ENCODE measurements at regions not wholly inside any gene's neighbourhood (a gene's known extent, or its start where the extent isn't known, plus 50 kb on each side); places are given as distances from the start of the nearest gene placed in this dataset.
A peak's percentile ranks its signal among the peaks of the same experiment; 100 is the strongest.
"Not testable (repeated sequence)": the region's sequence is repeated elsewhere in the genome, so short reads cannot be mapped to it uniquely, and the experiment has no call there.

- DNase-seq (ENCODE audit: low read depth in 2 of 2): no peak
These were observed 98.2 kb downstream of the AHR start for GRCh38 chr7:17396692-17397091.

GRCh38 chr7:17401791-17402627 lies 103.6 kb downstream of the AHR start:
- DNase-seq (ENCODE audit: low read depth in 2 of 2): no peak

GRCh38 chr7:17402628-17403278 lies 104.3 kb downstream of the AHR start:
- no peak for DNase-seq (ENCODE audit: low read depth in 2 of 2)

GRCh38 chr7:17404006-17404405 lies 105.6 kb downstream of the AHR start:
- DNase-seq (ENCODE audit: low read depth in 2 of 2): no peak

GRCh38 chr7:17405786-17406185 lies 107.3 kb downstream of the AHR start:
- peak; percentile 50 for DNase-seq (ENCODE audit: low read depth in 2 of 2)

- DNase-seq (ENCODE audit: low read depth in 2 of 2): no peak
These were observed 108.3 kb downstream of the AHR start for GRCh38 chr7:17406738-17407137.

- no peak for DNase-seq (ENCODE audit: low read depth in 2 of 2)
These were observed 108.8 kb downstream of the AHR start for GRCh38 chr7:17407229-17407628.

- DNase-seq (ENCODE audit: low read depth in 2 of 2): peak in 1 of 2 experiments; percentile 11
These were observed 109.9 kb downstream of the AHR start for GRCh38 chr7:17408245-17408903.

- DNase-seq (ENCODE audit: low read depth in 2 of 2): no peak
These were observed 110.4 kb downstream of the AHR start for GRCh38 chr7:17408904-17409290.

GRCh38 chr7:17411922-17412321 lies 113.5 kb downstream of the AHR start:
- DNase-seq (ENCODE audit: low read depth in 2 of 2): no peak

GRCh38 chr7:17412883-17413282 lies 114.4 kb downstream of the AHR start:
- no peak for DNase-seq (ENCODE audit: low read depth in 2 of 2)

GRCh38 chr7:17415955-17416354 lies 117.5 kb downstream of the AHR start:
- no peak for DNase-seq (ENCODE audit: low read depth in 2 of 2)

GRCh38 chr7:17420308-17421015 lies 122.0 kb downstream of the AHR start:
- DNase-seq (ENCODE audit: low read depth in 2 of 2): not testable (repeated sequence)

- no peak for DNase-seq (ENCODE audit: low read depth in 2 of 2)
These were observed 123.5 kb downstream of the AHR start for GRCh38 chr7:17421941-17422340.

GRCh38 chr7:17422966-17423365 lies 124.5 kb downstream of the AHR start:
- peak; percentile 37 to 49 for DNase-seq (ENCODE audit: low read depth in 2 of 2)

GRCh38 chr7:17427924-17428323 lies 129.5 kb downstream of the AHR start:
- DNase-seq (ENCODE audit: low read depth in 2 of 2): no peak

GRCh38 chr7:17429579-17429978 lies 131.1 kb downstream of the AHR start:
- DNase-seq (ENCODE audit: low read depth in 2 of 2): no peak

- DNase-seq (ENCODE audit: low read depth in 2 of 2): no peak
These were observed 134.3 kb downstream of the AHR start for GRCh38 chr7:17432793-17433192.

- DNase-seq (ENCODE audit: low read depth in 2 of 2): no peak
These were observed 135.7 kb downstream of the AHR start for GRCh38 chr7:17434191-17434590.

- DNase-seq (ENCODE audit: low read depth in 2 of 2): no peak
These were observed 136.6 kb downstream of the AHR start for GRCh38 chr7:17434841-17435692.

- no peak for DNase-seq (ENCODE audit: low read depth in 2 of 2)
These were observed 137.7 kb downstream of the AHR start for GRCh38 chr7:17436126-17436525.
